Amygdala (tissue), 56 donors: ENCODE measurements at regions not wholly inside any gene's neighbourhood (a gene's known extent, or its start where the extent isn't known, plus 50 kb on each side); places are given as distances from the start of the nearest gene placed in this dataset.

Experiments used
- DNase-seq, 56 donors: peaks; one replicate each; lab custom pipeline; 2025; lab: John Stamatoyannopoulos, UW

DNA sequence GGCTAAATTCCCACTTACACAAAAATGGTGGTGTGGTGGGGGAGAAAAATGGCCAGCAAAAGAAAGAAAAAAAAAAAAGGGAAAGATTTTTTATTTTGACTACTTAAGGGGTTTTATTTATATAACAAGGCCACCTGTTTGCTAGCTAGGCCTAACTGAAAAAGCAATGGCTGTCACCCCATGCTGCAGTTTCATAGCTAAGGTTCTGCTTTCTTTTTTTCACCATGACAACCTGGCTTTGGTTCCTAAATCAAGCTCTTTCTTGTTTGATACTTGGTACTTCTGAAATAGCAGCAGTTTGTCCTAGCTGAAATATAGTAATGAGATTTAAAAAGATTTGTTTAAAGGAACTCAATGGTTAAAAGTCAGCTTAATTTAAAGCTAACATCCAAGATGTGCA is 433.2 kb upstream of the MEX3C start:
- DNase-seq, result no peak

DNA sequence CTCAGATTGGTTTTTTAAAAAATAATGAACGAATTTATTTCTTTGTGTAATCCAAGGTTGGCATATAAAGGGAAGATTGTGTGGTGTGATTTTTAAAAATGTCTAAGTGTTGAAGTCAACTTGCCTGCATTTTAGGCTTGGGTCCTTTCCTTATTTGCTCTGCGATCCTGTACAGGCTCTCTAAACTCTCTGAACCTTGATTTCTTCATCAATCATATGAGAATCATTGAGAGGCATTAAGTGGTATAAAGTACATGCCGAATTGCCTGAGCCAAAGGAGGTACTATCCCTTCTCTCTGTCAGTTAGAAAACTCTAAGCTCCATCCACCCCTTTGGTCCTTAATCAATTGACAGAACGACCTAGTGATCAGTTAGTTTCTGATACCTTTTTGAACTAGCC is 440.4 kb upstream of the MEX3C start:
- no peak for DNase-seq

DNA sequence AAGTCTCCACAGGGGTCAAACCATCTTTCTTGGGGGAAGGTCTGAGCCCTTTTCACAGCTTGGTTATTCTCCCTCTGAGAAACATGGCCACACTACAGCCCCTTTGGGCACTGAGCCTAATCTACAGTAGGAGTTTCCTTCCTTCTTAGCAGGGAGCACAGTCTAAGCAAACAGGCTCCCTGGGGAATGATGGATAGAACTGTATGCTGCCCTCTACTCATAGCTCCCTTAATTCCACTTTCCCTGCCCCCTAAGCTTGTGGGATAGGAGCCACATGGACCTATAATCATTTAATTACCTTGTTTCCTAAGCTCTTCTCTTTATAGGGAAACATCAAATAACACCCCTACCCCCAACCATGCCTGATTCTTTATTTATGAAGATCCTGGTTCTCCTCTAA is 442.1 kb upstream of the MEX3C start:
- DNase-seq, result no peak

DNA sequence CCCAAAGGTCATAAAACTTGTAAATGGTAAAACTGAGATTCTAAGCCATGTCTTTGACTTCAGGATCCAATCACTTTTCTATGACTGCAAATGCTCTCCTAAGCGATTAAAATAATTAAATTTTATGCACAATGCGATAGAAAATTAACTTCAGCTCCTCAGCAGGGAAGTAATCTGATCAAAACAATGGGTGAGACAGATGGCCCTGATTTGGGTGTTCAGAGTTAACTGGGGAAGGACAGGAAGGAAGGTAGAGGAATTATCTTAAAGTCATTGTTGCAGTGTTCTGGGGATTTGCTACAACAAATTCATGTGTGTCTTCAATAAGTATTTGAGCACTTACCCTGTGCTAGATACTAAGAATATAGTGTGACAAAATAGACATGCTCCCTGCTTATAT is 446.0 kb upstream of the MEX3C start:
- no peak for DNase-seq

DNA sequence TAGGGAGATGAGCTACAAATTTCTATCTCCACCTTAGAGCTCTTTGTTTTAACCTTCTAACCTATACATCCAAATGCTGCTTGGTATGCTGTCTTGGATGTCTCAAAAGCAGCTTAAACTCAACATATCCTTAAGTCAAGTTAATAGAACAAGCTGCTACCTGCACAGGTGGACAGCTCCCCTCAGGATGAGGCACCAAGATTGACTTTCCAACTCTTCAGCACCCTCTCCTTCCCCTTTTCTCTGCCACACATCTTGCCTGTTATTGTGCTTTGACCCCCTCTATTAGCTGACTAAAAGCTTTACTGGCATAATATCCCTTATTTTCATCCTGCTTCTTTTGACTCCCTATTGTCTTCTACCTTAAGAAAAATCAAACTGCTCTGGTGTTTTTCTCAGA is 448.1 kb upstream of the MEX3C start:
- DNase-seq, result no peak

DNA sequence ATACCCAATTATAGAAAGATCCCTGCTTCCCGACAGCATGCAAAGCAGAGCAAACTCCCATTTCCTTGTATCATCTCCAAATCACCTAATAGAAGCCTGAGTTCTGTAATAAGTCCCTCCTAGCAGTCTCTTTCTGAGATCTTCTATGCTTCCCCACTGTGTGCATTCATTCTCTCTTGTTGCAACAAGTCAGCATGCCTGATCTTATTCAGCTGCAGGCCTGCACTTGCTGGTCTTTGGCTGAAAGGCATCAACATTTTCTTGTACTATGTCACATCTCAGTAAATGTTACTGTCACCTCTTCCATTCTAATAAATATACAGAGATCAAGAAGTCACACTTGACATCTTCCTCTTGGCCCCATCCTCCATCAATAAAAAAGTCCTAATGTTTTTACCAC is 449.9 kb upstream of the MEX3C start:
- DNase-seq, result no peak

DNA sequence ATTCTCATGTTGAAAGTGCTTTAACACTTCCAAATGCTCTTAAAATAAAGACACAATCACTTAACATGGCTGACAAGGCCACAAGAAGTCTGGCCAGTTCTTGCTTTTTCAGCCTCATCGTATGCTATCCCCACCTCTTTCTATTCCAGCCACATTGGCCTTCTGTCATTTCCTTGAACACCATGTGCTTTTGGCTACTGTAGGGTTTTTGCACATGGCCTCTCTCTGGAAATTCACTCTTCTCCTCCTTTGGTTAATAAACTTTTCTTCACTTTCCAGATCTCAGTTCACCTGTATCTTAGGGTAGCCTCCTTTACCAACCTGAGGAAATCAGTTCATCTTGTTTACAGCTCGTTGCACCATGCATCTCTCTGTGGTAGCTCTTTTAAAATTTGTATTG is 450.5 kb upstream of the MEX3C start:
- DNase-seq, result no peak

DNA sequence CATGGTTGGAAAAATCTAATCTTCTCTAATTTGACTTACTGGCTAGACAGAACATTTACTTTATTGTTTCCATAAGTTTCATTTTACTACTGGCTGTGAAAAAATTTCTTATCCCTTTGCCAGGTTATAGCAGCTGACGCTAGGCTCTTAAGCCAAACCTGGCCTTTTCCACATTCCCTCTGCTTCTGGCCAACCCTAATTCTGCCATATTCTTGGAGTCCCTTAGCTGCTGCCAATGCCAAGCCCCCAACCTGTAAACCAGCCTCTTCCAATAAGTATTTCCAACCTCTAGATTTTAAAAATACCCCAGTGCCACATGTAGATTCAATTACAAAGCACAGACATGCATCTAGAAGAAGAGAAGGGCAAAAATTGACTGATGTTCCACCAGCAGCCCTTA is 452.3 kb upstream of the MEX3C start:
- no peak for DNase-seq

DNA sequence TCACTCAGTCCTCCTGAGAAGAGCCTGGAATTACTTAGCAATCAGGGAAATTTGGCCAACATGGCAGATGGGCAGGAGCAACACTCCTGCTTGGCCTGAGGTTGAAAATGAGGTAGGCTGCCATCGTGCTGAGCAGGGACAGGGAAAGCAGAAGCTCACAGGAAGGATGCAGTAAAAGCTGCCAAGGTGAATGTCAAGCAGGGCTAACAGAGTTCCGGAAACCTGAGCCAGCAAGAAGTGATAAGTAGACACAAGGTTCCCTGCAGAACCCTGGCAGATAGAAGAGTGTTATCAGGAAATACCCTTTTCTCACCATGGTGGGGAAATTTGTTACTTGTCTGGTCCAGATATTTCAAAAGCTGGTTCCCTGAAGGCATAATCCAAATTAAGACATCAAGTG is 454.3 kb upstream of the MEX3C start:
- DNase-seq, result no peak

DNA sequence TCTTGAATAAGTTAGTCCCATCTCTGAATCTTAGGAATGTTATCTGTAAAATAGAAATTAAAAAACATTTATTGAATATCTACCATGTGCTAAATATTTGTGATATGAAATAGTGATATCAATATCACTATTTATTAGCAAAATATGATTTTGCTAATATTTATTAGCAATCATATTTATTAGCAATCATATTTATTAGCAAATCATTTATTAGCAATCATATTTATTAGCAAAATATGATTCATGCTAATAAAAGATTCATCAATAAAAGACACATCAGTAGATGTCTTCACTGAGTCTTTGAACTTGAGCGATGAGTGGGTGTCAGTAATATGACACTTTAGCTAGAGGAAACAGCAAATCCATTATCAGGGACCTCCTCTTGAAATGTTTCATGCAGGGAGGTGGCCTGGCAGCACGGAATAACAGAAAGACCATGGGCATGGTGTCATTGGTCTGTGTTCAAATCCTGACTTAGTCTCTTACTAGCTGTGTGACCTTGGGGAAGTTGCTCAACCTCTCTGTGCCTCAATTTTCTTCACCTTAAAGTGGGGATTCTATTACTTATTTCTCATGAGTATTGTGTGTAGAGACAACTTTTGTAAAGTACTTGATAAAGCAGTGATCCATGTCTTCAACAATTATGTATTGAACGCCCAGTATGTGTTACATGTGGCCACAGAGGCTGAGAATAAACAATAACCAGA is 456.2 kb upstream of the MEX3C start:
- no peak for DNase-seq

DNA sequence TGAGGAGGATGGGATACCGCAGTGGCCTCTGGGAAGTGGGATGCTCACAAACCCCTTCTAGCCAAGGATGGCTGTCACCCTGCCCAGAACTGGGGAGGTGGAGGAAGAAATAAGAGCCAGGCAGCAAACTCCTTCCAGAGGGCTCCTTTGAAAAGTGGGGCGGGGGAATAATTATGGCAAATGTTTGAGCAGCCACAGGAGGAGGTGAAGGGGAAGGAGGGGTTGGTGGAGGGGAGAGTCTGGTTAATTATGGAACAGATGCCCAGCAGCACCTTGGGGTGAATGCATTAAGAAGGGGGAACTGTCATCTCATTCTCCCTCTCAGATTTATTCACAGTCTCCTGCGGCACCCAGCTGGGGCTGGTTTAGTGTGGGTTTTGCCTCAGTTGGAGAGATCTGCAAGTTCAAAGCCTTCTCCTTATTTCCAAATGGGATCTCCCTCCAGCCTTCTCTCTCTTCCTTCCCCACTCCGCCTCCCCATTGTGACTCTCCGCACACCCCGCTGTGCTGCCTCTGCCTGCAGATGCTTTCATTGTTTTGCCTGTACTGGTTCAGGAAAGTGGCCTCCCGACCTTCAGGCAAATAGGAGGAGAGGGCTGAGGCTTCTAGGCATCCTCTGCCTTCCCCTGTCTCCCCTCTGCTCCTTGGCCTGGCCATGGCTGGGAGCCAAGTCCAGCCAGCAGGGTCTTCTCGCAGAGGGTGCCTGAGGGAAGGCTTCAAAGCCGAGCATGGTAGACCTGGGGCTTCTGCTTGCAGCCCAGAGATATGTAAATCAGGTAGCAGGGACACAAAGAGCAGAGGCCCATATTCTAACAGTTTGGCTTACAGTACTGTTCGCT is 457.2 kb upstream of the MEX3C start:
- no peak for DNase-seq

DNA sequence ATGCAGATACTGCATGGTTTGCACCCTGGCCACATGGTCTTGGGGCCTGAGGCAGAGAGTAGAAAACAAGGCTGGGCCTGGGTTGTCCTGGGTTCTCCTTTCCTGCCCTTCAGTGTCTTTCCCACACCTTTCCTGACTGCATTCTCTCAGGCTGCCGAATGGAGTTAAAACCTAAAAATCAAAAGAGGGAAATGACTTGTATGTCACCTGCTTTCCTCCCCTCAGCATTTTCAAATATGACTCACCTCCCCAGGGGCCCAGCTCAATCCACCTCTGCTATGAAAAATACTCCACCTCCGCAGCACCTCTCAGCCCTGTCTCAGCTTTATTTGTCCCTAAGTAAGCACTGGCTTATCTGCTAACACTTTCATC is 457.8 kb upstream of the MEX3C start:
- no peak for DNase-seq

DNA sequence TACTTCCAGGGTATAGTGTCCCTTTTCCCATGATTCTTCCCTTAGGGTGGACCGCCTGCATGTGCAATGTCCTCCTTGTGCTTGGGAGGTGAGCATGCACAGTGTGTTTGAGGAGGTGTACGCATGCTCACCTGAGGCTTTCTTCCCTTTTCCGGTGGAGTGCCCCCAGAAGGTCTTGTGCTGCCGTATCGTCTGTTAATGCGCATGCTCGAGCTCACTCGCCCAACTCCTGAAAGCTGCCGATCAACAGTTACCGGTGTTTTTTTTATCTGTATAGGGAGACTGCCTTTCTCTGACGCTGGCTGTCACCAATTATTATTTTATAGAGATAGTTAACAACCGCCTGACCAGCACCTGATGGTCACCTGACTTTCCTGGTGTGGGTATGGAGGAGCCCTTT is 458.8 kb upstream of the MEX3C start:
- DNase-seq, result no peak

DNA sequence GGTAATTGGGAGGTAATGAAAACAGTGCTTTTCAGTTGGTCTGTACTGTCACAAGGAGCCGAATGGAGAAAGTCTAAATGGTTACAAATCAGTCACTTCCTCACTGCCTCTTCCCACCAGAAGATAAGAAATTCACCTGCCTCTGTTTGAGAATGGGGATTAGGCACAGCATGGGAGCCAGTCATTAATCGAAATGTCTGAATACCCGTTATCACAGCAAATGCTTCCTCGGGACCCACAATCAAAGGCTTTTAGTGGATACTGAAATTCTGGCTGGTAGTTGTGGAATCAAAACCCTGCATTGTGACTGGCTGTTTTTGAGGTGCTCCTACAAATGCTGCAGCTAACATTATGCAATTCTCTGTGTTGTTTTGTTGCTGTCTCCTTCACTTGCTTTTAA is 461.0 kb upstream of the MEX3C start:
- DNase-seq, result no peak

DNA sequence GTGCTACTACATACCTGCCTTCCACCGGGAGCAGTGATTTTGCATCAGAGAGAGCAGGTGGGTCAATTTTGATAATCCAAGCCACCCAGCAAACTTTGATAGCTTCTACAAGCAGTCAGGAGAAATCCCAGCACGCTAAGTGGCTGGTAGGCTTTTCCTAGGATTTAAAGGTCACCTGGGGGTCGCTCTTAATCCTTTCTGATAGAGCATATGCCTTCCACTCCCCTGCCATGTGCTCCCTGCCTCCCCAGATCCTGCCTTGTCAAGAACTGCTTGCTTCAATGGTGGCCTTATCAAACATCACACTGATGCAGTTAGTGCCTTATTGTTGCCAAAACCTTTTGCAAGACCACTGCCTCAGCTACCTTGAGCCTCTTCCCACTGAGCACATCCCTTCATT is 462.3 kb upstream of the MEX3C start:
- DNase-seq, result no peak

DNA sequence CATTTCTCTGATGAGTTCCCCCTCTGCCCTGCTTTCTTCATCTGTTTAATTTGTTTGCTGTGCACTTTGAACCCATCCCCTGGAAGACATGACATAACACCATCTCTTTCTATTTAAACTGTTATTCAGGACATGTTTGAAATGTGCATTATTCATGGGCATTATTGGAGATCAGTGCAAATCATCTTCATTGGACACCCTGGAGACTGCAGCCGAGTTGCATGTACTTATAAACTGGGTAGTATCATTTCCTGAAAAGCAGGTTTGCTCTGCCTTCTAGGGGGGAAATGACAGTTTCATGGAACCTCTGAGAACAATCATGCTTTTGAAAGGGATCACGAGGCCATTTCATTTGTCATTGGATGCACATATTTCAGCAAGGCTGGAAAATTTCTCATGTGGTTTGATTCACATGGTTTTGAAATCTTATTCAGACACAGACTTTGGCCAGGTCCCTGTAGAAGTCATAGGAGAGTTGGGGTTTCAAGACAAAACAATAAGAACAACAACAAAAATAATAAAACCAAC is 462.8 kb upstream of the MEX3C start:
- no peak for DNase-seq

DNA sequence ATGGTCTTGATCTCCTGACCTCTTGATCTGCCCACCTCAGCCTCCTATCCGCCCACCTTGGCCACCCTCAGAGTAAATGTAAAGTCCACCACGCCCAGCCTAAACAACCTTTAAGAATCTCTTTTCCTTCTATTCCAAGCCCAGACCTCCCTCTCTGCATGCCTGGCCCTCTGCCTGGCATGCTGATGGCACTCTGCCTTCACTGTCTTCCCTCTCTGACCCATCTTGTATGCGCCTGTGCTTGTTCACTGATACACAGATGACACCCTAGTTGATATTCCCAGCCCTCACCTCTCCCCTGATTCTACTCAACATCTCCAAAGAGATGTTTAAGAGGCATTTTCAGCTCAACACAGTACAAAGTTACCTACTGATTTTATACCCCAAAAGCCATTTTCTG is 466.8 kb upstream of the MEX3C start:
- no peak for DNase-seq

DNA sequence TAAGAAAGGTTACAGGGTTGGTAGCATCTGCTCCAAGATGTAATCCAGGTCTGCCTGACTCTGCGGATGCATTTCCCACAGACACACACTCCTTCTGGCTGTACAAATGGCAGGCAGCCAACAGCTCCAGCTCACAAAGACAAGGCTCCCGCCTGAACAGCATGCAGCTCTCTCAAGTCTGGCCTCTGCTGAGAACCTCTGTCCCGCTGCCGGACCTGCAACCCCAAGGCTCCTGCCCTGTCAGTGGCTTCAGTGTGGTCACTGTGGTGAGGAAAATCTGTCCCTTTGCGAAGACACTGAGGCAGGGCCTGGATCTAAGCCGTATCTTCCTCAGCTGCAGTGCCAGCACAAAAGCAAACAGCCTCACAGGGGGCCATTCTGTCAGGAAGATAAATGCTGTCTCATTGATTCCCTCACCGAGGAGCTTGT is 469.3 kb upstream of the MEX3C start:
- DNase-seq, result peak in 47 of 56 donors; percentile 13 to 88 (median 42)

DNA sequence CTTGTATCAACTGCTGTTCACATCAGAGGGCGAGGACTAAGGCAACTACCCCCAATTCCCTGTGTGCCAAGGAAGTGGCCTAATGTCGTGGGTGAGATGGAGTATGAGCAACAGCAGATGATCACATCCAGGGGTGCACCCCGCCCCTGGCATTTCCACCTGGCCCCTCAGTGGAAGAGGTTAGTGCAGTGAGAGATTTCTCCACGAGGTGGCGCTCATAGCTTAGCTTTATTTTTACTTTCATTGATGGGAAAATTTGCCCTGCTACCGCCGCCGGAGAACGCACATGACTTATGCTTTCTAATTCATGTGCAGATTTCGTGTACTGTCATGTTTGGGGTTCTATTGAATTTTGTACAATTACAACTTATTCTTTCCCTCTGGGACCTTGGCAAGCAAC is 470.6 kb upstream of the MEX3C start:
- DNase-seq, result peak in 47 of 56 donors; percentile 1 to 81 (median 34)

DNA sequence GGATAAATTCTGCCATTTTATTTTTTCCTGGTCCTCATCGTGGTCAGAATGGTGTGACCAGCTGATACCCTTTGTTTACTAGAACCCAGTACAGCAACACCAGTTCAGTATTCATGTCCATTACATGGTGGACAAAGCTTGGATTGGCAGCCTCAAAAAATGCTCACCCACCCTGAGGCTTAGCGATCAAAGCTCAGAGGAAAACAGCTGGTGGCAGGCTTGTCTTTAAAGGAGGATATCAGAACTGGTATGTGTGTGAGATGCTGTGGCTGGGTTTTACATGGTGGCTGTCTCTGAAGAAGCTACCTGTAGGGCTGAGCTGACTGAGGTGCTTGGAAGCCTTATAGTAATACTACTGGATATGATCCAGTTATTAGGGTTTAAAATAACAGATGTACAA is 471.1 kb upstream of the MEX3C start:
- DNase-seq, result no peak

DNA sequence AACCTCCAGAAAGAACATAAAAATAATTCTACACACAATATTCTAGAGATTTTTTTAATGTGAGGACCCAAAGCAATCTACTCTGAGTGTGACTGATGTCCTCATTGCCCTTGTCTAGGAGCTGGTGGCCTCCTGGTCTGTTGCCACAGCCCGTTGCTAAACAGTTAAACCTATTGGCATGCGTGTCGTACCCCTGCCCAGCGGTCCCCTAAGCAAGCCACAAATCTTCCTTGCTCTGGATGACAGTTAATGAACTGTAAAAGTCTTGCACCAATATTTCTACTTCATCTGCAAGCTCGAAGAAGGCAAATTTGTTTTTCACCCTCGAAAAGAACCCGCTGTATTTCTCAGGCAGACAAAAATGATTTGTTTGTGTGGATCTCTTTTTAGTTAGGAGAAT is 489.1 kb upstream of the MEX3C start:
- DNase-seq, result no peak
